ENCODE measurements at regions not wholly inside any gene's neighbourhood (a gene's known extent, or its start where the extent isn't known, plus 50 kb on each side); places are given as distances from the start of the nearest gene placed in this dataset.

DNA sequence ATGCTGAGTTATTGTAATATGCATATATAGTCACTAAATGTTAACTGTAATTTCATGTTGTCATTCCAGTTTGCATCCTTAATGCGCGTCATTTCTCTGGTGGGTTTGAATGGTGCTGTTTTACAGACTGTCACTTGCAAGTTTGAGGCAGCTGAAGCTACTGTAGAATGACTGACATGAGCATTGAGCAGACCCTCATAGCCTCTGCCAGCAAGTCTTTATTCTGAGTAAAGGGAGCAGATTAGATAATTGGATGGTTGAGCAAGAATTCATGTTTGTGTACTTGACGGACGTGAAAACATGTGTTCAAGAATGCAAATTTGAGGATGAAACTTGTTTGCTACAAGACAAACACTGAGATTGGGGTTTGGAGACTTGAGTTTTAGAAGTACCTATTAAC, 854.8 kb upstream of the KLHL29 start:
- no peak for DNase-seq

DNA sequence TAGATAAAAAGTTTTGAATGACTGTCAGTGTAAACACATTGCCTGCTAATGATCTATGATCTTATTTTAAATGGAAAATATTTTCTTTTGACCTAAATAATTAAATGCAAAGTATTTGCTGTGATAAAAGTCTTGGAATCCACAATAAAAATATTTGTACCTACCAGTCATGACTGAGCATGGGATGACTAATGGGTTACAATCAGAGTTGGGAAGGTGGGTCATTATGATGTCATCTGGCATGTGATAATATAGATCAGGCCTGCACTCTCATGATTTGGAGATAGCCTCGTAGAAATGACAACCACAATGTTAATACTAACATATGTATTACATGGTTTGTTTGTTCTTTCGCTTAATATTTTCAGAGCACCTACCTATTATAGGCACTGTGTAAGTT, 848.8 kb upstream of the KLHL29 start:
- DNase-seq: no peak

DNA sequence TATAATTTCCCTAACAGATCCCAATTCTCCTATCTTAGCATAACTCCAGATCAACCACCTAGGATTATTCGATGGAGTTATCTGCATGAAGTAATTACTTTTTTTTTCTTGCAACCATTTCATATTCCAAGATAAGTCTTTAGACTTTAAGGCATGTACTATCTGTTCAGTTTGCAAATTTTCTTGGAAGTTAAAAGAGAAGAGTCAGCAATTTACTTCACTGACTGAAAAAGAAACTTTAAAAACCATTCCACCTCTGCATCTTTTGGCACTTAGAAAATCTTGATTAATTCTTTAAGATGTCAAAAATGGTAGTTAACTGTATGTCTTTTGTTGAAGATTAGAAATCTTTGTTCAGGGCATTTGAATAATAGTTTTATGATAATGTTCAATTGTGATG, 830.5 kb upstream of the KLHL29 start:
- no peak for DNase-seq

DNA sequence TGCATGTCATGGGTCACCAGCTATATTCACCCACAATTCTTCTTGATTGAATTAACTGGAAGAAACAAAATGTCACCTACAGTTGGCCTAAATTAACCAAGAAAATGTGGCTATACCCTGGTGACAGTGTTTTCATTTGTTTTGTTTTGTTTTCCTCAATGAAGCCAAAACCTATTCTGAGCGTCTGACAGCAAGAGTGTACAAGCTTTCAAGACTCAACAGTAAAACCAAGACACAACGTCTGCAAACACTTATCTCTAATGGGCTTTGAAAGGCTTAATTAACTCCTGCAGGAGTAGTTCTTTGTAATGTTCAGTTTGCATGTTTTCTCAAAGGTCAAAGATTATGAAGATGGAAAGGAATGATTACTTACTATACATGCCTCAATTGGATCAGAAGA, 827.6 kb upstream of the KLHL29 start:
- DNase-seq: no peak

DNA sequence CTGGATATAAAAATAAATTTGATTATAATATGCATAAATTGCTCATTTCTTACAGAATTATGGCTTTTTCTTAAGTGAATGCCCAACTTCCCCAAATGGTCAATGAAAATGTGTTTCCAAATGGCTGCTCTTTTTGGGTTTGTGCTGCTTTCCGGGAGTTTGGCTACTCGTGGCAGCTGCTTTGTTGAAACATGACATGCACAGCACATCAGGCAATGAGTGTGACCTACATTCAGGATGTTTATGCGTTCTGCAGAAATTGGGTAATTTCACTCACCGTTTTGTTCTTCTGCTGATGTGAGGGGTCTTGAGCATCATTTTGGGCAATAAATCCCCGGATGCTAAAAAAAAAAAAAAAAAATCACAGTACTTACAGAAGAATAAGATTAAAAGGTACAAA, 825.0 kb upstream of the KLHL29 start:
- DNase-seq: no peak

DNA sequence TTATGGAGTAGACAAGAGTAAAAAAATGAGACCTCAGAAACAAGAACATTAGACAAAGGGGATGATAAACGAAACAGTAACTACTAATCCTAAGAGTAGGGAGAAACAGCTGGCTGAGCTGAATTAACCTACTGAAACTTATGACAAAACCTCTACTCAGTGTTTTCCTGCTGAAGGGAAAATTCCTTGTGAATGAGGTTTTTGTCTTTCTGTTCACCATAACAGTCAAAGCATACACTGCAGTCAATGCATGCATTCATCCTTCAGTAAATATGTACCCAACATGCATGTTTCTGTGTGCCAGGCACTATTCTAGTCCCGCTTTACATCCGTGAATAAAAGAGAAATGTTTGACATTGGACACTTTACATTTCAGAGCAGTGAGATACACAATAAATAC, 805.6 kb upstream of the KLHL29 start:
- no peak for DNase-seq

DNA sequence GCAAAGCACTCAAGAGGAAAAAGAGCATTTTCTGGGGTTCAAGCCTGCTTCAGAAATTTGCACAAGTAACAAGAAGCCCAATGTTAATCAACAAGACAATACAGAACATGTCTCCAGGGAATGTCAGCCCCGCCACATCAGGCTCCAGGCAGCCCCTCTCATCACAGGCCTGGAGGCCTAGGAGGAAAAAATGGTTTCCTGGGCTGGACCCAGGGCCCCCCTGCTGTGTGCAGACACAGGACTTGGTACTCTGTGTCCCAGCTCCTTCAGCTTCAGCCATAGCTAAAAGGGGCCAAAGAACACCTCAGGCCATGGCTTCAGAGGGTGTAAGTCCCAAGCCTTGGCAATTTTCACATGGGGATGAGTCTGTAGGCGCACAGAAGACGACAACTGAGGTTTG, 802.9 kb upstream of the KLHL29 start:
- DNase-seq: no peak

DNA sequence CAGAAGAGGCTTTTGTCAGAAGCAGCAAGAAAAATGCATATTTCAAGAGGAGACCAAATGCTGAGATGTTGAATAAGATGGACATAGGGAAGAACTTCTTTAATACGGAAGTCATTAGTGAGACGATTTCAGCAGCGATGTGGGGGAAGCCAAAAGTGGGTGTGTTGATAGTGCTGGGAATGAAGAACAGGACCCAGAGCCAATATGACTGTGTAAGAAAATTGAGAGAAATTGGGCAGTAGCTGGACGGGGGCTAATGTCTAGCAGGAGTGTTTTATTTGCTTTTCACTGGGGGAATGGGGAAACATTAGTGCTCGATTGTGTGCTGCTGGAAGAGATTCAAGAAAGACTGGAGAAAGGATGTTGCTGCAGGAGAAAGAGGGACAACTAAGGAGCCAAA, 788.7 kb upstream of the KLHL29 start:
- no peak for DNase-seq

DNA sequence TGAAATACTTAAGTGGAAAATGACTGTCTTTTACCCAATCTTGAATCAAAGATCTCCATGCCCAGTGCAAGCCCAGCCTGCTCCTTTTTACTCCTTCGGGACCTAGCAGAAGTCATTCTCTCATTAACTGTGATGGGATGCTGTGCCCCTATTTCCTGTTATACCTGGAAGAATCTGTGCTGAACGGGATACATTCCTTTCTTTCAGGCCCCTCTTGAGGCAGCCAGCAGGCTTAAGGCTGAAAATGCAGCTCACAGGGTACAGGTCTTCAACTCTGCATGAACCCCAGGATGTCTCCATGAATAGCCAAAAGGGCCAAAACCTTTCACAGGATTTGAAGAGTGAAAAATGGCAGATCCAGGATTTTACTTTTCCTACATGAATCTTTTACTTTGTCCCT, 784.8 kb upstream of the KLHL29 start:
- no peak for DNase-seq

DNA sequence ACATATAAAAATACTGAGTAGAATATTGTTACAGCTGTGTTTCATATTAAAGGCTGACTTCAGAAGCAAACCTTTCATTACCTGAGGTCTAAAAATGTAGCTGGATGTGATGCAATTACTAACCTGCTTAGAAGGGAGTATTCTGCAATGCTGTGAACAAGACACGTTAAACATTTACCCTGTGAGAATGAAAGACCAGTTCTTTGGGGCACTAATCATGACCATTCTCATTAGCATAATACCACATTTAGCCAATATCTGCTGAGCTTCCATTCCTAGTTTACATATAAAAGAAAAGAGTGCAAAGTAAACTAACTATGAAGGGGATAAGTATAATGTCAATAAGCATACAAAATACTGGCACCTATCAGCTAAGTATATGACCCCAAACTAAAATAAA, 784.0 kb upstream of the KLHL29 start:
- no peak for DNase-seq

DNA sequence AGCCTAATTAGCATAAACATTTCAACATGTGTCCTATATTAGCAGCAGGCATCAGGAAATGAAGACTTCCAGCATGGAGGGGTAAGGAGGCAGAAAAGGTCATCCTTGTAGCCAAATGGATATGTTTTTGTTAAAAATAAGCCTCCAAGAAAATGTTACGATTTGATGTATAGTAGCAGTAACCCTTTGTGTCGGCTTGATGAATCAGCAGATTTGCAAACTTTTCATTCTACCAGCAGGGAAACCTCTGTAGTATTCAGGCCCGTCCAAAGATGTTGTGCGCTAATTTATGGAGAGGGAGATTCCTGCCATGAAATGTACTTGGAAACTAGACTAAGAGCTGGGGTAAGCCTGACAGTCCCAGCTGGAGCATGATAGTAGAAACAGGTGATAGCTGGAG, 780.8 kb upstream of the KLHL29 start:
- no peak for DNase-seq

DNA sequence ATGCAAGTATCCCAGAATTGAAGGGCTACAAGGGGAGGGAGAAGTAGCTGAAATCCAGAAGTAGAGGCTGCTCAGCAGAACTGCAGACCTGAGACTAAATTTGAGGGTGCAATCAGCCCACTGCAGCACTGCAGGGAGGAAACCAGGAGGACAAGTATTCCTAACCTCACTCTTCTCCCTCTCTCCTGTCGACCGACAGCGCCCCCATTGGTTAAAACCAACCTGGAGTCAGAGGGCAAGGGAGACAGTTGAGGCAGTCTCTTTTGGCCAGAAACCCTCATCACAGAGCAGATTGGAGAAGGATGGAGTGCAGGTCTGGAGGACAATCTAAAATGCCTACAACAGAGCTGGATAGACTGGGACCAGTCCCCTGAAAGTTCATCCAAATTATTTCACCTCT, 768.9 kb upstream of the KLHL29 start:
- no peak for DNase-seq

DNA sequence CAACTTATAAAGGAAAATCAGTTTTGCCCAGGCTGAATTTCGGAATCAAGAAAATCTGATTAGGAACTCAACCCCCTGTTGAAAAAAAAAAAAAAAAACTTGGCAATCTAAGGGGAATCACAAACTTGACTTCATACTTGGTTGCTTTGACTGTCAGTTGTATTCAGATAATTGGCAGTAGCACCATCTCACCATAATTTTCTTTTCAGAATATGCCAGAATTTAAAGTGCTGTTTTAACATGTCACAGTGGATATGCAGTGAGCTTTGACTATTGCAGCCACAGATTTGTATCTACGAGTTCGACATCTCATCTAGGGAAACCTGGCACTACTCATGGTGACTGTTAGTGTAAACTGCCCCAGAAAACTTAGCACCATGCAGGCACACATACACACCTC, 761.4 kb upstream of the KLHL29 start:
- no peak for DNase-seq

DNA sequence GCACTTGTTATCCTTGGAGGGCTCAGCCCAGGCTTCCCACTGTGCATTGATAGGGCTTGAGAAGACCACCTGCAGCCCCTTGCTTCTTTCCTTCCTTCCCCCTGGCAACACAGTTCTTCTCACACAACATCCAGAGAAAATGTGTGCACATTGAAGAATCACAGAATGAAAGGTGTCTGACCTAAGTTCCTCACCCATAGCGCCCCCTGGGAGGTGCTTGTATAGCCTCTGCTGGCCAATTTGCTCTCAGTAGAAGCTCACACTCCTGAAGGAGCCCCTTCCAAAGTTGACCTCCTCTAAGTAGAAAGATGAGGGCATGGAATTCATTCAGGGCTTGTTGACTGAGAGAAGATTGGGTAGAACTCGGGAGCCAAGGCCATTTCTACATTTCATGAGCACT, 758.4 kb upstream of the KLHL29 start:
- DNase-seq: no peak

DNA sequence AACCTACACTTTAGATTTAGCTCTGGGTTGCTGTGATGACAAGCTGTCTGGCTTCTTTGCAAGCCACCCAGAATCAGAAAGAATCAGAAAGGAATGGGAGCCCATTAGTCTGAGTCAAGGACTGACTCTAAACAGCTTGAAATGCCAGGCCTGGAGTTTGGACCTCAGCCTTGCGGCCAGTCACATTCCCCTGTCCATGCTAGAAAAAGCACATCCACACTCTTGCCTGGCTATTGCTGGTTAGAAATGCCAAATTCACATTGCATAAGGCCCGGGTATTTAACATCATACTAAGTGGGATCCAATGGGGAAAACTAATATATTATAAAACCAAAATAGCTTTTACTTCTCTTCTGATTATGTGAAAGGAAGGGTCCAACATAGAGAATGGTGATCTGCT, 756.8 kb upstream of the KLHL29 start:
- DNase-seq: no peak

DNA sequence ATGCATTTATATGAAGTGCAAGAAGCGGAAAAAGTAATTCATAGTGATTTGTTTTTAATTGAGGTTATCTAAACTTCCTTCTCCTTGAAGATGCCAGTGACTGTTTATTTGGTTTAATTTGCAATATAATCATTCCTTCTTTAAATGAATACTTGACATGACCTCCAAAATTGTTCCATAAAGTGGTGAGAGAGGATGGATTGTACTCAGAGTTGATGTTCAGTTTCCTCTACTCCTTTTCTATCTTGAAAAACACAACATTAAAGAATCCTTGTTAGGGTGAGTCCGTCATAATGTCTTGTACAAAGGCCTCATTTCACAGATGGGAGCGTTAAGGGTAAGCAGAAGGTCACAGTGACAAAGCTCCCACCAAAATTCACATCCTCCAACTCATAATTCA, 756.1 kb upstream of the KLHL29 start:
- no peak for DNase-seq

DNA sequence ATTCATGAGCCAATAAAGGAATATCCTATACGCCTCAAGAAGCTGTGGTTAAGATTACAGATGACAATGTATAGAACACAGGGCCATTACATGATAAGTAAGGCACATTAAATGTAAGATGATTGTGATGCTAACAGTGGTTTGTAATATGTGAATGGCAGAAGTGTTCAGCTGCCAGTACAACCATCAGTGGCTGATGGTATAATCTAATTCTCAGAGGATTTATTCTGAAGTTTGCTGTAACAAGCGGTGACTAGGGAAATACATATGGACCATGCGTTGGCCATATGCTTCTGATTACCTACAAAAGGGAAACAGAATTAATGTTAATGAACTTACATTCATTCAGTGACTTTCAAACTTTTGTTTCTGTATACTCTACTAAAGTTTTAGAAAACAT, 750.8 kb upstream of the KLHL29 start:
- no peak for DNase-seq

DNA sequence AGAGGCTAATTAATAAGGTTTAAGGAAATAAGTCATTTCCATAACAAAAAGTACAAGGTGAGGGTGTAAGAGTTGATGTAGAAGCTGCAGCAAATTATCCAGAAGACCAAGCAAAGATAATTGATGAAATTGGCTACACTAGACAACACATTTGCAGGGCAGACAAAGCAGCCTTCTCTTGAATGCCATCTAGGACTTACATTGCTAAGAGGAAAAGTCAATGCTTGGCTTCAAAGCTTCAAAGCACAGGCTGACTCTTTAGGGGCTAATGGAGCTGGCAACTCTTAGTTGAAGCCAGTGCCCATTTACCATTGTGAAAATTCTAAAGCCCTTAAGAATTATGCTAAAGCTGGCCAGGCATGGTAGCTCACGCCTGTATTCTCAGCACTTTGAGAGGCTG, 728.6 kb upstream of the KLHL29 start:
- no peak for DNase-seq

DNA sequence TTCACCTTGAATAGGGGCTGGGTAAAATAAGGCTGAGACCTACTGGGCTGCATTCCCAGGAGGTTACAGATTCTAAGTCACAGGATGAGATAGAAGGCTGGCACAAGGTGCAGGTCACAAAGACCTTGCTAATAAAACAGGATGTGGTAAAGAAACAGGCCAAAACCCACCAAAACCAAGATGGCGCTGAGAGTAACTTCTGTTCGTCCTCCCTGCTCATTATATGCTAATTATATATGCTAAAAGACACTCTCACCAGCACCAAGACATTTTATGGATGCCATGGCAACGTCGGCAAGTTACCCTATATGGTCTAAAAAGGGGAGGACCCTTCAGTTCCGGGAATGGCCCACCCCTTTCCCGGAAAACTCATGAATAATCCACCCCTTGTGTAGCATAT, 711.5 kb upstream of the KLHL29 start:
- DNase-seq: no peak

DNA sequence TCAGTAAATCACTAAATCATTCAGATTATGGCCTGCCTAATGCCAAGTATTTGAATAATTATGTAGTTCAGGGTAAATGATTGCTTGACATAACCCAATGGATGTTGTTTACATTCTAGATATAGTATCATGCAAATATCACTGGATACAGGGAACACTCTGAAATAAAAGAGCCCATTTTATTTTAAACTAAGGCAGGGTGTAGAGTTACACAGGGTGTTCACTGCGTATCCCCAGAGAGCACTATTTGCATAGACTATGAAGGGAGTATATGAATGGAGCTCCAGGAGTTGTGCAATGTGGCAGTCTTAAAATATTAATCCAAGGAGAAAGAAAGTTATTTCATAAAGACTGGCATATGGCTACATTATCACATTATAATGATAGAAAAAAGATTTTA, 701.1 kb upstream of the KLHL29 start:
- DNase-seq: no peak

DNA sequence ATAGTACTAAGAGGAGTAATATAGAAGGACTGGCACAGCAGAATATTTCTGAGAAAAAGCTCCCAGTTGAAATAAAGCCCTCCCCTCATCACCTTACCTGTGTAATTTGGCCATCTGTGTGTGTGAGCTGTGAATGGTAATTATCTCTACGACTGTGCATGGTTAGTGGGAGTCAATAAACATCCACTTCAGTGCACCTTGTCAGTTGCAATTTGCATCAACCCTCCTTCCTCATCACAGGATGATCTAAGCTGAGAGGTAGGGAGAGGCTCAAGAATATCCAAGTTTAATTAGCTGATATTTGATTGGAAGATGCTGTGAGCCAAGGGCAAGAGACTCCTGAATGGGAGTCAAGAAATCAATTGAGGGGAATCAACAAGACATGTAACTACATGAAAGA, 694.9 kb upstream of the KLHL29 start:
- DNase-seq: no peak

DNA sequence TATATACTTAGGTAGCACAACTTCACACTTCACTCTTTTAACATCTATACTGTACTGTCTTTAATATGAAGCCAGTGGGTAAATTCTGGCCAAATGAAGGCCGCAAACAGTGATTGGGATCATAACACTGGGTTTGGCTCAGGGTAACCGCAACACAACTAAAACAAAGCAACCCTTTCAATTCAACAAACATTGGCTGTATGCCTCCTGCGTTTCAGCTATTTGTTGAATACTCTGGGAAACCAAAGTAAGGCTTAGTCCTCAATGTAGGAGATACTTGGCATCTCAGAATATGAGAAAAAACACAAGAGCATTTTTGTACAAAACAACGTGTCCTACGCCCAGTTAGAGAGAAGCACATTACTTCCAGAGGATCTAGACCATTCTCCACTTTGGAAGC, 693.3 kb upstream of the KLHL29 start:
- no peak for DNase-seq

DNA sequence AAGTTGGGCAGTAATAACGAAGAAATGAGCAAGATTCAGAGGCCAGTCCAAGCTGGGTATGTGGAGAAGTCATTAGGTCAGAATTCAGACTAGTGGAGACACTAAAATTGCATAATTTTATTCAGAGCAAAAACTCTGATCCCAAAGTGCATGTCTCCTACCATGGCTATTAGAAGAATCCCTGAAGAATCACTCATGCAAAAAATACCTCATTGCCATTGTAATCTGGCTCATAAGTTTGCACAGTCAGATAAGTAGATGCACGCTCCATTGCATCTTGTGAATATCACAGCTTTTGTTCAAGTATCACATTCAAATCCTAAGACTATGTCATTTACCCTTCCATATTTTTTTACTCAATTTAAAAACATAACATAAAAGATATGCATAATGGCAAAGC, 692.2 kb upstream of the KLHL29 start:
- no peak for DNase-seq

DNA sequence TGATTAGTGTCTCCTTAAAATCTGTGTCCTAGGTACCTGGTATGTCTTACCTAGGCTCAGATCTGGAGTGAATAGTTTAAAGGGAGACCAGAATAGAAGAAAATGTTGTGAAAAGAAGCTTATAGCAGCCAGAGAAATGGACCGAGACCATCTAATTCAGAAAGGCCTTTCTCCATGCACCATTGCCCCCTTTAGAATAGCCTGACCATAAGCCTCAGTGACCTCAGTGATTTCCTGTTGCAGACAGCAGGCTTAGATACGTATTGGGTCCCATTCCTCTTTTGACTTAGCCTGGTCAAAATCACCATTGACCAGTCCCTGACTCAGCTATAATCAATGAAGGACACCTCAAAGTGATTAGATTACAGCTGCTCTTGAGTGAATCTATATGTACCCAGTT, 690.7 kb upstream of the KLHL29 start:
- no peak for DNase-seq

DNA sequence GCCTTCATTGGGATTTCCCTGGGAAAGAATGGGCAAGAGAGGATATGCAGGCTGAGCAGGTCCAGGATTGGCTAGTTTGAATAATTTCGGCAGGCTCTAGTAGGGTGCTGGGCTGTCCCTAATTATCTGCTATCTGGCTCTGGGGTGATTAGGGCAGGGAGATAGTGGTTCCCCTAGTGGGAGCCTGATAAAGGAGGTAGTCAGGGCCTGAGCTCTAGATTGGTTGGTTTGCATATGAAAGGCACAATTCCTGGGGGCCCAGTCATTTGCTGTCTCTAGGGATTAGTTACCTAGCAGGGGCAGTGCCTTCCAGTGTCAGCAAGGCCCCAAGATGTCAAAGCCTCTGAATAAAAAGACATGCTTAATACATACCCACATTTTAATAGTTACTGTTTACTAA, 690.1 kb upstream of the KLHL29 start:
- no peak for DNase-seq

DNA sequence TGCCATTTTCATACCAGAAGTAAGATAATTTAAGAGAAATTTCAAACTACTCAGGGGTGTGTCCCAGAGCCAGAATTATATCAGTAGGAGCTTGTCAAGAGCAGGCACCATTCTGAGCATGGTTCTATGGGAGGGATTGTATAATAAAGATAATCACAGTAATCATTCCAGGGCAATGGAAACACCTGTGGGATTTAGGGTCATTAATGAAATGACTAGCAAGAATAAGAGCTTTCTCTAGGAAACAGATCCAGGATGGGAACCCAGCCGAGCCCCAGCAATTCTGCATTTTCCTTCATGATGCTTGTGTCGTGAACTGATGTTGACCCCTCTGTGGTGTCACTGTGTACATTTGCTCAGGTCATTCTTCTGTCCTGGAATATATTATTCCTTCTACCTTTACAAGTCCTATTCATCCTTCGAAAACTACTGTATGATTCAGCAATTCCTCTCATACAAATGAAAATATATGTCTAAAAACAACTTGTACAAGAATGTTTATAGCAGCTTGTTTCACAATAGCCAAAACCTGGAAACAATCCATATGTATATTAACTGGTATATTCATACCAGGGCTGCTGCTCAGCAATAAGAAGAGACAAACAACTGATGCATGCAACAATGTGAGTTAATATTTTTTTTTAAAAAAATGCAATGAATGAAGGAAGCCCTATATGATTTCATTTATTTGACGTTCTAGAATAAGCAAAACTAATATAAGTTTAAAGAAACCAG, 687.8 kb upstream of the KLHL29 start:
- DNase-seq: no peak

Data from activated naive CD4-positive, alpha-beta T cell treated with anti-CD3 and anti-CD28 coated beads, Interleukin-2, amount 50 U/mL, for 16 hours (primary cell).